DOHH2 (cell line): ENCODE measurements at regions not wholly inside any gene's neighbourhood (a gene's known extent, or its start where the extent isn't known, plus 50 kb on each side); places are given as distances from the start of the nearest gene placed in this dataset.

Source experiments
- H3F3A ChIP-seq: fragments of 200-600 bp; sonication (generic), shearing (Covaris generic); 2 replicates; pipeline ENCODE4 v1.6.0; 2016; ENCODE audit warnings: antibody characterized with exemption, mild to moderate bottlenecking; ENCODE audit not compliant: control insufficient read depth, insufficient read depth
- H3K27ac ChIP-seq: fragments of 200-600 bp; sonication (generic); 2 replicates; pipeline ENCODE4 v1.5.1; 2014; ENCODE audit warnings: low read depth, mild to moderate bottlenecking, low read length, moderate library complexity
- H3K27me3 ChIP-seq: fragments of 200-600 bp; sonication (generic); 2 replicates; pipeline ENCODE4 v1.6.1; 2014; ENCODE audit warnings: mild to moderate bottlenecking, low read length, mixed read lengths; ENCODE audit not compliant: control insufficient read depth
- H3K36me3 ChIP-seq: fragments of 200-600 bp; sonication (generic); 2 replicates; pipeline ENCODE4 v1.6.1; 2014; ENCODE audit warnings: mild to moderate bottlenecking, low read length, moderate library complexity, mixed read lengths; ENCODE audit not compliant: control insufficient read depth
- H3K4me1 ChIP-seq: fragments of 200-600 bp; sonication (generic); 2 replicates; pipeline ENCODE4 v1.6.1; 2014; ENCODE audit warnings: mild to moderate bottlenecking, low read length, mixed read lengths; ENCODE audit not compliant: control insufficient read depth
- H3K4me2 ChIP-seq: fragments of 200-600 bp; sonication (generic); 2 replicates; pipeline ENCODE4 v1.6.0; 2014; ENCODE audit warnings: mild to moderate bottlenecking, low read length, moderate library complexity
- H3K4me3 ChIP-seq: fragments of 200-600 bp; sonication (generic); 2 replicates; pipeline ENCODE4 v1.5.1; 2014; ENCODE audit warnings: mild to moderate bottlenecking, low read length, mixed read lengths
- H3K79me2 ChIP-seq: fragments of 200-600 bp; sonication (generic); 2 replicates; pipeline ENCODE4 v1.6.1; 2014; ENCODE audit warnings: mild to moderate bottlenecking, low read length, mixed read lengths; ENCODE audit not compliant: control insufficient read depth
- H3K9me2 ChIP-seq: fragments of 200-600 bp; sonication (generic); replicated peaks from 2 replicates; pipeline ENCODE4 v1.6.1; 2014; ENCODE audit warnings: mild to moderate bottlenecking, low read length, mixed read lengths; ENCODE audit not compliant: control insufficient read depth
- H3K9me3 ChIP-seq: fragments of 200-600 bp; sonication (generic); 2 replicates; pipeline ENCODE4 v1.6.1; 2014; ENCODE audit warnings: antibody characterized with exemption, low read length, mixed read lengths; ENCODE audit not compliant: control insufficient read depth, insufficient read depth
- H4K20me1 ChIP-seq: fragments of 200-600 bp; sonication (generic); 2 replicates; pipeline ENCODE4 v1.6.0; 2014; ENCODE audit warnings: low read depth, mild to moderate bottlenecking, antibody characterized with exemption, low read length, moderate library complexity; ENCODE audit not compliant: control insufficient read depth, insufficient read depth
- CTCF ChIP-seq: fragments of 200-600 bp; sonication (generic); IDR thresholded peaks from one replicate; pipeline ENCODE4 v1.5.1; 2014; ENCODE audit warnings: antibody characterized with exemption, mild to moderate bottlenecking, low read depth, low read length; ENCODE audit not compliant: poor library complexity, severe bottlenecking
- EZH2phosphoT487 ChIP-seq: fragments of 200-600 bp; sonication (generic); IDR thresholded peaks from 2 replicates; pipeline ENCODE4 v1.6.1; 2017; ENCODE audit warnings: borderline replicate concordance, mild to moderate bottlenecking, antibody characterized with exemption, low read length, moderate library complexity, mixed read lengths

- no peak overlapping the region for H3K4me3 ChIP-seq
- H3K9me3 ChIP-seq: no peaks in the 10 kb centered on the region
- H3K79me2 ChIP-seq: no peaks in the 10 kb centered on the region
- no peaks in the 10 kb centered on the region for H3K36me3 ChIP-seq
- H3K9me2 ChIP-seq: no peaks in the 10 kb centered on the region
- H3K4me2 ChIP-seq: no peak overlapping the region
- no peaks in the 10 kb centered on the region for H3K27me3 ChIP-seq
- TF ChIP-seq EZH2phosphoT487 (no peak), CTCF (no peak)
- no peaks in the 10 kb centered on the region for H3F3A ChIP-seq
- H4K20me1 ChIP-seq: no peaks in the 10 kb centered on the region
- no peak overlapping the region for H3K27ac ChIP-seq
- no peaks in the 10 kb centered on the region for H3K4me1 ChIP-seq
Observed at GRCh38 chr1:233802611-233803010, 101.9 kb upstream of the SLC35F3 start.

GRCh38 chr1:233805786-233806185, 98.7 kb upstream of the SLC35F3 start:
- Histone ChIP-seq H4K20me1 (no peaks in the 10 kb centered on the region), H3K79me2 (no peaks in the 10 kb centered on the region), H3K4me2 (no peak overlapping the region), H3F3A (no peaks in the 10 kb centered on the region), H3K36me3 (no peaks in the 10 kb centered on the region), H3K9me2 (no peaks in the 10 kb centered on the region), H3K9me3 (no peaks in the 10 kb centered on the region), H3K4me1 (no peaks in the 10 kb centered on the region), H3K27ac (no peak overlapping the region), H3K4me3 (no peak overlapping the region), H3K27me3 (no peaks in the 10 kb centered on the region)
- TF ChIP-seq CTCF: no peak
- no peak for TF ChIP-seq EZH2phosphoT487

GRCh38 chr1:233815357-233815756, 89.1 kb upstream of the SLC35F3 start:
- Histone ChIP-seq H3K27ac (no peak overlapping the region), H3K9me3 (no peaks in the 10 kb centered on the region), H3K4me1 (no peaks in the 10 kb centered on the region), H3K9me2 (no peaks in the 10 kb centered on the region), H3K36me3 (no peaks in the 10 kb centered on the region), H3K4me3 (no peak overlapping the region), H4K20me1 (no peaks in the 10 kb centered on the region), H3K27me3 (no peaks in the 10 kb centered on the region), H3K79me2 (no peaks in the 10 kb centered on the region), H3F3A (no peaks in the 10 kb centered on the region), H3K4me2 (no peak overlapping the region)
- TF ChIP-seq CTCF: no peak
- TF ChIP-seq EZH2phosphoT487: no peak

GRCh38 chr1:233815865-233816264, 88.6 kb upstream of the SLC35F3 start:
- no peaks in the 10 kb centered on the region for H3K27me3 ChIP-seq
- no peaks in the 10 kb centered on the region for H3K9me3 ChIP-seq
- H3K27ac ChIP-seq: no peak overlapping the region
- no peaks in the 10 kb centered on the region for H3K79me2 ChIP-seq
- no peaks in the 10 kb centered on the region for H3K9me2 ChIP-seq
- no peak overlapping the region for H3K4me2 ChIP-seq
- no peaks in the 10 kb centered on the region for H3K36me3 ChIP-seq
- H3F3A ChIP-seq: no peaks in the 10 kb centered on the region
- no peak overlapping the region for H3K4me3 ChIP-seq
- H3K4me1 ChIP-seq: no peaks in the 10 kb centered on the region
- no peaks in the 10 kb centered on the region for H4K20me1 ChIP-seq
- TF ChIP-seq CTCF: no peak
- no peak for TF ChIP-seq EZH2phosphoT487
